T-cell (primary cell): ENCODE measurements at regions not wholly inside any gene's neighbourhood (a gene's known extent, or its start where the extent isn't known, plus 50 kb on each side); places are given as distances from the start of the nearest gene placed in this dataset.

ENCODE experiments used
- ATAC-seq, 4 experiments: fragments of 200-7000 bp in 3 of 4; fragments of 150-1000 bp in 1 of 4; cut with Tn5 transposase; replicated peaks in 1 of 4; 1 replicate in 3 of 4; 2 replicates in 1 of 4; pipeline ENCODE4 v1.10.0; 2021; ENCODE audit warnings: moderate library complexity in 3 of 4, mild to moderate bottlenecking in 2 of 4, moderate number of reproducible peaks in 1 of 4
- CTCF ChIA-PET, 2 donors: fragments of 300-600 bp; sonication (Branson Sonifier 250); formaldehyde crosslinking; loops; one replicate each; lab custom pipeline; 2022; ENCODE audit warnings: antibody characterized with exemption in 2 of 2; lab: Charles Lee
- POLR2A ChIA-PET, 2 donors: fragments of 300-600 bp; sonication (Branson Sonifier 250); formaldehyde crosslinking; loops; one replicate each; lab custom pipeline; 2022; ENCODE audit warnings: antibody characterized with exemption in 2 of 2; lab: Charles Lee
- DNase-seq, 35 experiments: peaks; one replicate each; pipeline versions ENCODE4 v3.0.0 to v3.0.0-alpha.2; 2013 to 2023
- H3K27ac ChIP-seq: one replicate; pipeline ENCODE4 v1.5.1; 2013; ENCODE audit warnings: low read length
- H3K27me3 ChIP-seq, 2 experiments: replicated peaks in 1 of 2; 1 replicate in 1 of 2; 2 replicates in 1 of 2; pipeline versions ENCODE4 v1.6.1 to v1.7.0; 2013; ENCODE audit warnings: low read length in 1 of 2, mixed read lengths in 1 of 2; ENCODE audit not compliant: control insufficient read depth in 2 of 2, insufficient read depth in 2 of 2; ENCODE audit errors: extremely low read depth in 1 of 2
- H3K36me3 ChIP-seq, 2 donors: 1 replicate in 1 of 2; 2 replicates in 1 of 2; pipeline versions ENCODE4 v1.6.1 to v1.7.0; 2013; ENCODE audit warnings: low read length in 1 of 2; ENCODE audit not compliant: control insufficient read depth in 2 of 2, insufficient read depth in 1 of 2; ENCODE audit errors: extremely low read depth in 1 of 2
- H3K4me1 ChIP-seq, 2 experiments: 1 replicate in 1 of 2; 2 replicates in 1 of 2; pipeline versions ENCODE4 v1.6.1 to v1.7.0; 2013; ENCODE audit warnings: low read length in 2 of 2, mixed read lengths in 1 of 2; ENCODE audit not compliant: insufficient read depth in 2 of 2, control insufficient read depth in 1 of 2; ENCODE audit errors: extremely low read depth in 1 of 2
- H3K4me3 ChIP-seq, 2 donors: 1 replicate in 1 of 2; 2 replicates in 1 of 2; pipeline versions ENCODE4 v1.5.1 to v1.7.0; 2013; ENCODE audit warnings: mild to moderate bottlenecking in 2 of 2, low read length in 1 of 2, moderate library complexity in 1 of 2; ENCODE audit not compliant: control insufficient read depth in 1 of 2; ENCODE audit errors: extremely low read depth in 1 of 2
- H3K9me3 ChIP-seq: 2 replicates; pipeline ENCODE4 v1.7.0; 2013
- H3K27ac Mint-ChIP-seq, 2 donors: one replicate each; pipeline ENCODE4 v1.8.0; 2020 to 2021; ENCODE audit warnings: mild to moderate bottlenecking in 2 of 2, mixed read lengths in 2 of 2
- H3K27me3 Mint-ChIP-seq, 2 donors: one replicate each; pipeline ENCODE4 v1.8.0; 2021 to 2022; ENCODE audit warnings: mixed read lengths in 2 of 2
- H3K36me3 Mint-ChIP-seq: one replicate; pipeline ENCODE4 v1.8.0; 2021; ENCODE audit warnings: mixed read lengths
- H3K4me1 Mint-ChIP-seq, 3 donors: one replicate each; pipeline ENCODE4 v1.8.0; 2020 to 2022; ENCODE audit warnings: mixed read lengths in 3 of 3, mild to moderate bottlenecking in 1 of 3
- H3K4me3 Mint-ChIP-seq, 3 donors: one replicate each; pipeline ENCODE4 v1.8.0; 2020 to 2022; ENCODE audit warnings: mild to moderate bottlenecking in 3 of 3, mixed read lengths in 3 of 3, moderate library complexity in 3 of 3
- H3K9me3 Mint-ChIP-seq, 3 donors: one replicate each; pipeline ENCODE4 v1.8.0; 2020 to 2022; ENCODE audit warnings: mixed read lengths in 3 of 3
- WGBS: methylation state at CpG from one replicate; pipeline ENCODE4 v1.1.5; 2013; ENCODE audit warnings: missing lambda C conversion rate; ENCODE audit not compliant: insufficient coverage; 5-methylcytosine and 5-hydroxymethylcytosine counted together

DNA sequence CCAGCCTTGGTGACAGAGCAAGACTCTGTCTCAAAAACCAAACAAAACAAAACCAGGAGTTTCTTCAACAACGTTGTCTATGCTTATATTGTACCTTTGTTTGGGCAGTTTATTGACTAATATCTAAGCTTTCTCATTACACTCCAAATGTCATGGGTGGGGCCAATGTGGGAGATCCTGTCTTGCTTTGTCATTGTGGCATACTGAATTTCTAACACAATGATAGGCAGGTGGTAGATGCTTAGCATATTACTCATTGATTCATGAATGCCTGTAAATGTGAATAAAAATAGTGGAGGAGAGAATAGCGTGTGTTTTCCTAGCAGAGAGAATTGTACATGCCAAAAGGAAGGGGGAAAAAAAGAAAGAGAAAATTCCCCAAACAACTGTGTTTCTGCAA, 802.5 kb upstream of the EEF2KMT start:
- peaks cover 12 to 20% (median 16%) of the 10 kb centered on the region in 3 donors for H3K9me3 Mint-ChIP-seq
- no peaks in the 10 kb centered on the region for H3K9me3 ChIP-seq
- POLR2A ChIA-PET = no interaction called here
- no peak overlapping the region for H3K4me3 Mint-ChIP-seq
- H3K4me1 ChIP-seq = no peaks in the 10 kb centered on the region
- H3K27ac Mint-ChIP-seq = no peak overlapping the region
- ATAC-seq (no peak), DNase-seq (no peak)
- no peaks in the 10 kb centered on the region for H3K36me3 Mint-ChIP-seq
- CTCF ChIA-PET = no interaction called here
- no peaks in the 10 kb centered on the region for H3K27me3 Mint-ChIP-seq
- H3K27me3 ChIP-seq = no peaks in the 10 kb centered on the region
- no peaks in the 10 kb centered on the region for H3K4me1 Mint-ChIP-seq
- H3K36me3 ChIP-seq = no peaks in the 10 kb centered on the region
- WGBS = no CpG with 5 or more reads among the region's 2 CpGs
- no peak overlapping the region for H3K27ac ChIP-seq
- H3K4me3 ChIP-seq = no peak overlapping the region

DNA sequence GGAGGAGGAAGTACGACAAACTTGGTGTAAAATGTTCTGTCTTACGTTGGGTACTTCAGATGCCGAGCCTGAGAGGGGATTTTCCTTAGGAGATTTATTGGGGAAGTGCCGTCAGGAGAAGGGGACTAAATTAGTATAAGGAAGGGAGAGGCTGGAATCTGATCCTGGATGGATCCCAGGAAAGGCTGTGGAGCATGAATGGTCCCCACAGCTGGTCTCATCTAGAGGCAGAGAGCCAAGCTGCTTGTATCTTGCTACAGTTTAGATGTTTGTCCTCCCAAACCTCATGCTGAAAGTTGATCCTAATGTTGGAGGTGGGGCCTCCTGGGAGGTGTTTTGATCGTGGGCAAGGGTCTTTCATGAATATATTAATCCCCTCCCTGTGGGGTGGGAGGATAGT, 798.4 kb upstream of the EEF2KMT start:
- Mint-ChIP-seq H3K4me3 (no peak overlapping the region), H3K9me3 (peaks cover 12 to 19% (median 16%) of the 10 kb centered on the region in 3 donors), H3K4me1 (no peaks in the 10 kb centered on the region), H3K27ac (no peak overlapping the region), H3K27me3 (no peaks in the 10 kb centered on the region), H3K36me3 (no peaks in the 10 kb centered on the region)
- Histone ChIP-seq H3K4me1 (no peaks in the 10 kb centered on the region), H3K27ac (no peak overlapping the region), H3K4me3 (no peak overlapping the region), H3K27me3 (no peaks in the 10 kb centered on the region), H3K36me3 (no peaks in the 10 kb centered on the region), H3K9me3 (no peaks in the 10 kb centered on the region)
- CTCF ChIA-PET = no interaction called here
- POLR2A ChIA-PET = no interaction called here
- WGBS = 18% methylated on average over 4 of the region's 5 CpGs
- DNase-seq (no peak), ATAC-seq (no peak)

DNA sequence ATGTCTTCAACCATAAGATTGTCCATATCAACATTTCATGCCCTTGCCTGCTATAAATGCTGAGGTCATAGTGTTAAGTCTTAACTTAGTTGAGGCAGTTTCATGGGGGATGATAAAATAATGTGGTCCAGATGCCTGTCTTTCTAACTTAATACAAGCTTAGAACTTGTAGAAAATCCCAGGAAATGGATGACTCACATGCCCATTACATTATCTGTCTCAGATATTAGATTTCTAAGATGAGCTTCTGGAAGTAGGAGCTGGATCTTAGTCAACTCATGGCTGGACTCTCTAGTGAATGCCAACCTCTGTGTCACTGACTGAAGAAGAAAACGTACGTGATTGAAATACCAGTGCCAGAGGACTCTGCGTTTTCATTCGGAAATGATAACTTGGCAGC, 797.5 kb upstream of the EEF2KMT start:
- peaks cover 14 to 17% (median 14%) of the 10 kb centered on the region in 3 donors for H3K9me3 Mint-ChIP-seq
- Histone ChIP-seq H3K36me3 (no peaks in the 10 kb centered on the region), H3K4me1 (no peaks in the 10 kb centered on the region), H3K4me3 (no peak overlapping the region), H3K27ac (no peak overlapping the region), H3K27me3 (no peaks in the 10 kb centered on the region), H3K9me3 (no peaks in the 10 kb centered on the region)
- H3K4me1 Mint-ChIP-seq = no peaks in the 10 kb centered on the region
- no peak overlapping the region for H3K4me3 Mint-ChIP-seq
- ChIA-PET POLR2A (no interaction called here), CTCF (no interaction called here)
- no peaks in the 10 kb centered on the region for H3K36me3 Mint-ChIP-seq
- WGBS = 92% methylated on average over 4 of the region's 4 CpGs
- H3K27me3 Mint-ChIP-seq = no peaks in the 10 kb centered on the region
- ATAC-seq (no peak), DNase-seq (no peak)
- no peak overlapping the region for H3K27ac Mint-ChIP-seq

DNA sequence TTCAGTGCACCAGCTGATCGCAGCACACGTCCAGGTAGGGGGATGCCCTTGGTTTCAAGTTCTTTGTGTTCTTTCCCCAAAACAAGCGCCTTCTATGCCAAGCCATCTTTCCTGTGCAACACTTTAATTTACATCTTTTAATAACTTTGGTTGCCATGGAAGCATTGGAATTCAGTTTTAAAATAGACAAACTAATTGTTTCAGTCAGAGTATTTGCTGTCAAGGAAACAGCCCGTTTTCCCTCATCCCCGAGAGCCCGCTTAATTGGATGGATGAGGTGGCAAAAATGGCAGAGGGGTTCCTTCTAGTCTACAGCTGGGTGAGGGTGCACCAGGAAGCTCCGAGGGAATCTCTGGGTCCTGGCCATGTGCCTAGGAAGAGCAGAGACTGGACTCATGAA, 793.7 kb upstream of the EEF2KMT start:
- Mint-ChIP-seq H3K9me3 (peaks cover 10 to 17% (median 11%) of the 10 kb centered on the region in 3 donors), H3K27ac (no peak overlapping the region), H3K4me1 (no peaks in the 10 kb centered on the region), H3K36me3 (no peaks in the 10 kb centered on the region), H3K27me3 (no peaks in the 10 kb centered on the region), H3K4me3 (no peak overlapping the region)
- POLR2A ChIA-PET = no interaction called here
- no peak for ATAC-seq
- DNase-seq = no peak
- no peak overlapping the region for H3K4me3 ChIP-seq
- no peaks in the 10 kb centered on the region for H3K4me1 ChIP-seq
- CTCF ChIA-PET = no interaction called here
- no peaks in the 10 kb centered on the region for H3K36me3 ChIP-seq
- H3K27me3 ChIP-seq = no peaks in the 10 kb centered on the region
- WGBS = 83% methylated on average over 4 of the region's 7 CpGs
- H3K9me3 ChIP-seq = no peaks in the 10 kb centered on the region
- H3K27ac ChIP-seq = no peak overlapping the region

DNA sequence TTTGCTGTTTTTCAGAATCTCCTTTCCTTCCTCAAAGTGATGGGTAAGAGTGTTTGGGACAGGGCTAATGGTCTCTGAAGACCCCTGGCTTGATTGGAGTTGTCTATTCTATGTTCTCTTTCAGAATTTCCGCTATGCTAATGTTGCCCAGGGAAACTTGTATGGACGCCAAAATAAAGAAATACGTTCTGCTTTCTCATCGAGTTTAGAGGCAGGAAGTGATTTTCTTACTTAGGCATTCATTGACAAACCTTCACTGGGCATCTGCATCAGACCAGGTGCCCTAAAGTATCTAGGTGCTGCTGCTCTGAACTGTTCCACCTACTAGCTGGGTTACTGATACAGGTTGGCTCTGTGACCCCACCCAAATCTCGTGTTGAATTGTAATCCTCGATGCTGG, 787.9 kb upstream of the EEF2KMT start:
- no peaks in the 10 kb centered on the region for H3K27me3 Mint-ChIP-seq
- WGBS = 81% methylated on average over 5 of the region's 6 CpGs
- H3K36me3 Mint-ChIP-seq = no peaks in the 10 kb centered on the region
- no peak for ATAC-seq
- Histone ChIP-seq H3K9me3 (no peaks in the 10 kb centered on the region), H3K27me3 (no peaks in the 10 kb centered on the region), H3K4me3 (no peak overlapping the region), H3K36me3 (no peaks in the 10 kb centered on the region), H3K27ac (no peak overlapping the region), H3K4me1 (no peaks in the 10 kb centered on the region)
- H3K4me3 Mint-ChIP-seq = no peak overlapping the region
- H3K27ac Mint-ChIP-seq = no peak overlapping the region
- ChIA-PET POLR2A (no interaction called here), CTCF (interaction anchor here in 1 of 2 donors (0.6 kb wide), 1 partner anchor 444 kb away, joined by 5 read pairs; no protein-coding TSS in a partner anchor)
- DNase-seq = no peak
- H3K4me1 Mint-ChIP-seq = no peaks in the 10 kb centered on the region
- H3K9me3 Mint-ChIP-seq = peaks cover 5 to 7% (median 6%) of the 10 kb centered on the region in 3 donors

DNA sequence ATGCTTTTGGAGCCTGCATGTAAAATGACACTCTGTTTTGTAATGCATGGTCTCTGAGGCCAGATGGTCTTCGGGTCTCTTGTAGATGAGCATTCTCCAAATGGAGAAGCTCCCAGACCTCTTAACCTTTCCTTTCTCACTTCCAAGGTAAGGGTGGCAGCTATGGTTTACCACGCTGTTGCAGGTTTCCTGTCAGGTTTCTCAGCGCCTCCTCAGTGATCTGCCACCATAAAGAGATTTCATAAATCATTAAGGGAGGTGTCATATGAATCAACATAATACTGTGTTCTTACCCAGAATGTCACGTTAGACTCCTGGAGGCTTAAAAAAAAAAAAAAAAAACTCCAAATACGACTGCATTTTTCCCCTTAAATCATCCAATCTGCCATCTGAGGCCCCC, 787.4 kb upstream of the EEF2KMT start:
- ATAC-seq (no peak), DNase-seq (no peak)
- Mint-ChIP-seq H3K36me3 (no peaks in the 10 kb centered on the region), H3K27me3 (no peaks in the 10 kb centered on the region), H3K4me1 (no peaks in the 10 kb centered on the region), H3K9me3 (peaks cover 5 to 7% (median 6%) of the 10 kb centered on the region in 3 donors), H3K27ac (no peak overlapping the region), H3K4me3 (no peak overlapping the region)
- H3K27ac ChIP-seq = no peak overlapping the region
- no peaks in the 10 kb centered on the region for H3K4me1 ChIP-seq
- no peaks in the 10 kb centered on the region for H3K27me3 ChIP-seq
- no peaks in the 10 kb centered on the region for H3K9me3 ChIP-seq
- ChIA-PET POLR2A (no interaction called here), CTCF (interaction anchor here in 1 of 2 donors (0.6 kb wide), 1 partner anchor 444 kb away, joined by 5 read pairs; no protein-coding TSS in a partner anchor)
- no peak overlapping the region for H3K4me3 ChIP-seq
- 86% methylated on average over 1 of the region's 5 CpGs for whole genome bisulfite sequencing
- H3K36me3 ChIP-seq = no peaks in the 10 kb centered on the region

DNA sequence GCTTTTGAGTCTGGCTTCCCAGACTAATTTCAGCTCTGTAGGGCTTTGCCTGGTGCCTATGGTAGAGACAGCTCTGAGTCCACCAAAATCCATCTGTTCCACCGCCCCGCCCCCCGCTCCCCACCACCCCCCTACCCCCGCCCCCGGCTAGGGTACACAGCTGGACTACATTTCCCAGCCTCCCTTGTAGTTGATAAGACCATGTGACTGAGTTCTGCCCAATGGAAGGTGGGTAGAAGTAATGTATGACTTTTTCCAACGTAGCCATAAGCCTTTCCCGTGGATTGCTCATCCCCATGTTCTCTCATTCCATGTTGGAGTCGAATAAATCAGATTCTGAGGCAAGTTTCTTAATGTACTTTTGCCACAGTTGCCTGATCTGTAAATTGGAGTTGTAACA, 786.7 kb upstream of the EEF2KMT start:
- WGBS = 67% methylated on average over 1 of the region's 8 CpGs
- Mint-ChIP-seq H3K36me3 (no peaks in the 10 kb centered on the region), H3K27me3 (no peaks in the 10 kb centered on the region), H3K4me1 (no peaks in the 10 kb centered on the region), H3K4me3 (no peak overlapping the region), H3K9me3 (peaks cover 4 to 6% (median 5%) of the 10 kb centered on the region in 3 donors), H3K27ac (no peak overlapping the region)
- H3K36me3 ChIP-seq = no peaks in the 10 kb centered on the region
- H3K27ac ChIP-seq = no peak overlapping the region
- ChIA-PET POLR2A (no interaction called here), CTCF (no interaction called here)
- no peaks in the 10 kb centered on the region for H3K4me1 ChIP-seq
- H3K9me3 ChIP-seq = no peaks in the 10 kb centered on the region
- H3K27me3 ChIP-seq = no peaks in the 10 kb centered on the region
- ATAC-seq (no peak), DNase-seq (no peak)
- no peak overlapping the region for H3K4me3 ChIP-seq
